ENCODE measurements at regions not wholly inside any gene's neighbourhood (a gene's known extent, or its start where the extent isn't known, plus 50 kb on each side); places are given as distances from the start of the nearest gene placed in this dataset.

- no peak for TF ChIP-seq CTCF (IDR thresholded peaks at IDR 0.05)
- H3K36me3 Mint-ChIP-seq (ENCODE audit: low read depth) = no peaks in the 10 kb centered on the region
- H3K27ac Mint-ChIP-seq (ENCODE audit: unreplicated experiment) = no peak overlapping the region
- H3K4me1 Mint-ChIP-seq (ENCODE audit: low read depth) = peaks cover 3% of the 10 kb centered on the region
- H3K4me3 Mint-ChIP-seq (ENCODE audit: unreplicated experiment) = no peak overlapping the region
- no peak for DNase-seq (ENCODE audit: low spot score)
- peaks cover under 1% of the 10 kb centered on the region for H3K9me3 Mint-ChIP-seq (ENCODE audit: low read depth)
- peaks cover 14% of the 10 kb centered on the region for H3K27me3 Mint-ChIP-seq (ENCODE audit: low read depth)
Observed at GRCh38 chr11:122337241-122337640, 221.2 kb upstream of the BLID start.

- Mint-ChIP-seq H3K36me3 (ENCODE audit: low read depth) (no peaks in the 10 kb centered on the region), H3K9me3 (ENCODE audit: low read depth) (no peaks in the 10 kb centered on the region), H3K27me3 (ENCODE audit: low read depth) (peaks cover 14% of the 10 kb centered on the region), H3K4me3 (ENCODE audit: unreplicated experiment) (no peak overlapping the region), H3K27ac (ENCODE audit: unreplicated experiment) (no peak overlapping the region), H3K4me1 (ENCODE audit: low read depth) (peaks cover 3% of the 10 kb centered on the region)
- no peak for TF ChIP-seq CTCF (IDR thresholded peaks at IDR 0.05)
- DNase-seq (ENCODE audit: low spot score) = no peak
Observed at GRCh38 chr11:122336706-122337105, 220.7 kb upstream of the BLID start.

- H3K36me3 Mint-ChIP-seq (ENCODE audit: low read depth) = no peaks in the 10 kb centered on the region
- DNase-seq (ENCODE audit: low spot score) = no peak
- H3K27ac Mint-ChIP-seq (ENCODE audit: unreplicated experiment) = peak overlapping the region; percentile 45
Observed at GRCh38 chr11:122334546-122335339, 218.7 kb upstream of the BLID start.

GRCh38 chr11:122333467-122333866 is 217.5 kb upstream of the BLID start:
- H3K4me3 Mint-ChIP-seq (ENCODE audit: unreplicated experiment) = no peak overlapping the region
- no peaks in the 10 kb centered on the region for H3K9me3 Mint-ChIP-seq (ENCODE audit: low read depth)
- no peaks in the 10 kb centered on the region for H3K36me3 Mint-ChIP-seq (ENCODE audit: low read depth)
- TF ChIP-seq CTCF (IDR thresholded peaks at IDR 0.05) = no peak
- H3K27ac Mint-ChIP-seq (ENCODE audit: unreplicated experiment) = no peak overlapping the region
- H3K4me1 Mint-ChIP-seq (ENCODE audit: low read depth) = peaks cover 3% of the 10 kb centered on the region
- peaks cover 10% of the 10 kb centered on the region for H3K27me3 Mint-ChIP-seq (ENCODE audit: low read depth)
- no peak for DNase-seq (ENCODE audit: low spot score)

More at GRCh38 chr11:122334546-122335339, 218.7 kb upstream of the BLID start:
- Mint-ChIP-seq H3K9me3 (ENCODE audit: low read depth) (no peaks in the 10 kb centered on the region), H3K4me1 (ENCODE audit: low read depth) (peaks cover 3% of the 10 kb centered on the region), H3K4me3 (ENCODE audit: unreplicated experiment) (no peak overlapping the region), H3K27me3 (ENCODE audit: low read depth) (peaks cover 11% of the 10 kb centered on the region)
- TF ChIP-seq CTCF (IDR thresholded peaks at IDR 0.05) = no peak

GRCh38 chr11:122331079-122331478 is 215.1 kb upstream of the BLID start:
- TF ChIP-seq CTCF (IDR thresholded peaks at IDR 0.05) = no peak
- Mint-ChIP-seq H3K27me3 (ENCODE audit: low read depth) (peaks cover 10% of the 10 kb centered on the region), H3K4me3 (ENCODE audit: unreplicated experiment) (no peak overlapping the region), H3K9me3 (ENCODE audit: low read depth) (no peaks in the 10 kb centered on the region), H3K27ac (ENCODE audit: unreplicated experiment) (no peak overlapping the region), H3K4me1 (ENCODE audit: low read depth) (no peaks in the 10 kb centered on the region), H3K36me3 (ENCODE audit: low read depth) (no peaks in the 10 kb centered on the region)
- DNase-seq (ENCODE audit: low spot score) = no peak

Measured in chondrocyte (in vitro differentiated cells).